ENCODE measurements at regions not wholly inside any gene's neighbourhood (a gene's known extent, or its start where the extent isn't known, plus 50 kb on each side); places are given as distances from the start of the nearest gene placed in this dataset.

- no peak overlapping the region for H3K4me3 ChIP-seq (ENCODE audit: low read depth, low read length)
- DNase-seq (ENCODE audit: low read depth): no peak
- no peak for TF ChIP-seq CTCF (IDR thresholded peaks at IDR 0.05; ENCODE audit: insufficient read depth, low read depth, low read length)
These were observed 180.7 kb downstream of the TEX36 start for GRCh38 chr10:125502276-125502675.

- no peak for TF ChIP-seq CTCF (IDR thresholded peaks at IDR 0.05; ENCODE audit: insufficient read depth, low read depth, low read length)
- DNase-seq (ENCODE audit: low read depth): no peak
- H3K4me3 ChIP-seq (ENCODE audit: low read depth, low read length): no peak overlapping the region
These were observed 187.6 kb downstream of the TEX36 start for GRCh38 chr10:125495386-125495785.

GRCh38 chr10:125494651-125495239, 188.2 kb downstream of the TEX36 start:
- DNase-seq (ENCODE audit: low read depth): no peak
- TF ChIP-seq CTCF (IDR thresholded peaks at IDR 0.05; ENCODE audit: insufficient read depth, low read depth, low read length): no peak
- H3K4me3 ChIP-seq (ENCODE audit: low read depth, low read length): no peak overlapping the region

- no peak for TF ChIP-seq CTCF (IDR thresholded peaks at IDR 0.05; ENCODE audit: insufficient read depth, low read depth, low read length)
- no peak overlapping the region for H3K4me3 ChIP-seq (ENCODE audit: low read depth, low read length)
- no peak for DNase-seq (ENCODE audit: low read depth)
These were observed 191.6 kb downstream of the TEX36 start for GRCh38 chr10:125491381-125491780.

- no peak for TF ChIP-seq CTCF (IDR thresholded peaks at IDR 0.05; ENCODE audit: insufficient read depth, low read depth, low read length)
- no peak for DNase-seq (ENCODE audit: low read depth)
- no peak overlapping the region for H3K4me3 ChIP-seq (ENCODE audit: low read depth, low read length)
These were observed 193.2 kb downstream of the TEX36 start for GRCh38 chr10:125489731-125490130.

GRCh38 chr10:125485665-125486064, 197.3 kb downstream of the TEX36 start:
- H3K4me3 ChIP-seq (ENCODE audit: low read depth, low read length): no peak overlapping the region
- no peak for TF ChIP-seq CTCF (IDR thresholded peaks at IDR 0.05; ENCODE audit: insufficient read depth, low read depth, low read length)
- DNase-seq (ENCODE audit: low read depth): no peak
